ENCODE measurements at regions not wholly inside any gene's neighbourhood (a gene's known extent, or its start where the extent isn't known, plus 50 kb on each side); places are given as distances from the start of the nearest gene placed in this dataset.

DNA sequence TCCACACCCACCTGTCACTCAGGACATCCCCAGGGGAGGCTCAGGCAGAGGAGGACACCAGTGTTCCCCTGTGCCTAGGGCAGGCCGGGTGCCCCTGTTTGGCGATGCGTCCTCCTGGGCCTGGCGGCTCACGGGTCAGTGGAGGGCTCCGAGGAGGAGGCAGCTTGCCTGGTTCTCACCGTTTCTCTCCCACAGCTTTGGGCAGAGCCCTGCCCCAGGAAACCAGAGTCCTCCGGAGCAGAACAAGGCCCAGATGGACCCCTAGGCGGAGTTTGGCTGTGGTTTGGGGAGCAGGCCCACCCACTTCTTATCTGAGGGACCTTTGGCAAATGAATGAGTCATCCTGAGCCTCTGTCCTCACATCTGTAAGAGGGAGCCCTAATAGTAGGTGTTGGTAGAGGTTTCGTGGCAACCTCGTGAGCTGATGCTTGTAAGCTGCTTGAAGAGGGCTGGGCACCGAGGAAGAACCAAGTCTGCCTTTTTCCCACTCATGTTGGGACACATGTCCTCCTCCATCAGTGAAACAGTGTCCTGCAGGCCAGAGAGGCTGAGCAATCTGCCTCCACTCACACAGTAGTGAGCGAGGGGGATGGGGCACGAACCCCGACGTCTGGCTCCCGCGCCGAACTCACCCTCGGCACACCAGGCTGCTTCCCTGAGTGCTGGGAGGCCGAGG lies 247.0 kb upstream of the CIBAR2 start:
- no peak for DNase-seq (ENCODE audit: low read depth)
- no peak overlapping the region for H3K4me3 ChIP-seq (ENCODE audit: low read depth, low read length)

DNA sequence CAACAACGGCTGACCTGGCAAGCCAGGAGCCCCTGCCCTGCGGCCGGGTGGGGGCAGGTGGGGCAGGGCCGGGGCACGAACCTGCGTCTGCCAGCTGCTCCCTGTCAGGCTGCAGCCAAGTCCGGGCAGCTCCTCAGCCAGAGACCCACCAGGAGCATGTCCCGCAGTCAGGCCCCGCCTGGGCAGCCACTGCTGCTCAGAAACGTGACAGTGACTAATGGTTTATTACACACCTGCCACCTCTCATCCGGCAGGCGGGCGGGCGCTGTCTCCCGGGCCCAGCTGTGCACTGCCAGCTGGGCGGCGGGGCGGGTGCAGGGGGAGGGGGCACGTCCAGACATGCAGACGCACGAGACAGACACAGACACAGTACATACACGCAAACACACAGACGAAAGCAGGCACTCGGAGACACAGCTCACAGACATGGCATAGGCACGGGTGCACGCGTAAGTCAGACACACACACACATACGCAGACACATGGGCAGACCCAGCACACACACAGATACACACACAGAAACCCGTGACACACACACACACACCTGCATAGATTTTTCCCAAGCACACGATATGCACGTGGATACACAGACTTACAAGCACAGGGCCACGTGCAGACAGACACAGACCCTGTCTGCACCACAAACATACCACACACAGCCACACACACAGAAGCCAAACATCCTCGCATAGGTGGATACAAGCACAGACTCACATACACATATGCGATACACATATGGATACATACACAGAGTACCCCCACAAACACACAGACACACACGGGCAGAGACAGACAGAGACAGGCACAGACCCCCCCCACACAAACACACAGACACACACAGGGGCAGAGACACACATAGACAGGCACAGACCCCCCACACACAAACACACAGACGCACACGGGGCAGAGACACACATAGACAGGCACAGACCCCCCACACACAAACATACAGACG lies 248.3 kb upstream of the CIBAR2 start:
- no peak for DNase-seq (ENCODE audit: low read depth)
- H3K4me3 ChIP-seq (ENCODE audit: low read depth, low read length), result no peak overlapping the region

DNA sequence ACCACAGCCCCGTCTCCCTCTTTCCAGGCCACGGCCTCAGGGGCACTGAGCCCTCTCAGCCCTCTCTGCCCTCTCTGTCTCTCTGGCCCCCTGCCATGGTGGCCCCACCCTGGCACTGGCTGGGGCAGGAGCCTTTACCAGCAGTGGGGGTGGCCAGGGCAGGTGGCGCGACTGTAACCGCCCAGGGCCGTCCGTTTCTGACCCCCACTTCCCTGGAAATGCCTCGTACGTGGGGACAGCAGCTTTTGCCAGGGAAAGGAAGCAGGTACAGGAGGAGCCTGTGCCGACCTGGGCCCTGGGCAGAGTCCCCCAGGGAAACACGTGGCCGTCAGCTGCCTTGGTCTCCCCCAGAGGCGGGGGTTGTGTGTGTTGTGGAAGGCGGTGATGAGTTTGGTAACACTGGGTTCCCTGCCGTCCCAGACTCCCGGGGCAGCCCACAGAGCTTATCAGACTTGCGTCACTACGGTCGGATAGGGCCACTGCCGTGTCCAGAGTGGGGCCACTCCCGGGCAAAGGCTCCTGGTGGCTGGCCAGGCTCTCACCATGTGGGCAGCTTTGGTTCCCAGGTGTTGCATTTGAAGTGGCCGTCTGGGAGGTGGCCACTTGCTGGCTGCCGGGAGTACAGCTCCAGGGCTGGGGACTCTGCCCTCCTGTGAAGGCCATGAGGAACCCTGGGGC lies 249.3 kb upstream of the CIBAR2 start:
- no peak for DNase-seq (ENCODE audit: low read depth)
- no peak overlapping the region for H3K4me3 ChIP-seq (ENCODE audit: low read depth, low read length)

DNA sequence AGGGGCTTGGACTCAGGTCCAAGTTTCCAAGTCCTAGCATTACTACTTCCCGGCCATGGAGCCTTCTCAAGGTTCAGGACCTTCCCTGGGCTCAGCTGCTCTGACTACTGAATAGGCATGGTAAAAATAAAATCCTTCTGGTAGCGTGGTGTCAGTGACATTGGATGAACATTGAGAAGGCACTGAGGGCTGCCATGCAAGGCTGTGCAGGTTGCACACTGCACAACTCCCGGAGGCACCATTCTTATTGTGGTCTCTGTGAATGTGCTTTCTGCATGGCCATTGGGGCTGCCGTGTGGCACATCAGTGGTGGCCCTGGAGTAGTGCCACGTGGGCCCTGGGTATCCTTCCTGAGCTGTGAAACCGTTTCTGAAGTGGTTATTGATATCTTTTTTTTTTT lies 250.2 kb upstream of the CIBAR2 start:
- DNase-seq (ENCODE audit: low read depth), result no peak
- H3K4me3 ChIP-seq (ENCODE audit: low read depth, low read length), result no peak overlapping the region

DNA sequence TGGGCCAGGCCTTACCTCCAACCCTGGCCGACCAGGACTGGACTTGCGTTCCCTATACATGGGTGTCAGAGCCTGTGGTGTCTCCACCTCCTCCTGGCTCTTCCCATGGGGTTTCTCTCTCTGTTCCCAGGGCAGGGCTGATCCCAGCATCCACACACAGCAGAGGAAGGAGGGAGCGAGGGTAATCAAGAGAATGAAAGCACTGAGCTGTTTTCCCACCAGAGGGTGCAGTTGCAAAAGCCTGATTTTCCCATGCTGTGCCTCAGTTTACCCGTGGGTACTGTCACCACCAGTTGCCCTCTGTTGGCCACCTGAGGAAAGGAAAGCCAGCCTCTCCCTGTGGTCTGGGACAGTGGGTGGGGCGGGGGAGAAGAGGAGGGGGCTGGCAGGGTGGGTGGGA lies 249.7 kb upstream of the GSE1 start:
- DNase-seq (ENCODE audit: low read depth), result no peak
- no peak overlapping the region for H3K4me3 ChIP-seq (ENCODE audit: low read depth, low read length)

DNA sequence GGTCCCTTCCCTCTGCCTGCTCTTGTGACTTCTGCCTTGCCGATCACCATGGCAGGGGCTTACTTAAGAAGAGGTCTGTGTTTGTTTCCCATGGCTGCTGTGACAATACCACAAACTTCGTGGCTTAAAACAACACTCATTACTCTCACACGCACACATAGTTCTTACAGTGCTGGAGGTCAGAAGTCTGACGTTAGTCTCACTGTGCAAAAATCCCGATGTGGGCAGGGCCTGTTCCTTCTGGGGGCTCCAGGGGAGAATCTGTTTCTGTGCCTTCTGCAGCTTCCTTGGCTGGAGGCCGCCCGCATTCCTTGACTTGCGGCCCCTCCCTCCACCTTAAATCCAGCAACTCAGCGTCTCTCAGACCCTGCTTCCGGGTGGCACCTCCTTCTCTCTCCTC lies 249.2 kb upstream of the GSE1 start:
- H3K4me3 ChIP-seq (ENCODE audit: low read depth, low read length), result no peak overlapping the region
- peak; percentile 95 for DNase-seq (ENCODE audit: low read depth)

DNA sequence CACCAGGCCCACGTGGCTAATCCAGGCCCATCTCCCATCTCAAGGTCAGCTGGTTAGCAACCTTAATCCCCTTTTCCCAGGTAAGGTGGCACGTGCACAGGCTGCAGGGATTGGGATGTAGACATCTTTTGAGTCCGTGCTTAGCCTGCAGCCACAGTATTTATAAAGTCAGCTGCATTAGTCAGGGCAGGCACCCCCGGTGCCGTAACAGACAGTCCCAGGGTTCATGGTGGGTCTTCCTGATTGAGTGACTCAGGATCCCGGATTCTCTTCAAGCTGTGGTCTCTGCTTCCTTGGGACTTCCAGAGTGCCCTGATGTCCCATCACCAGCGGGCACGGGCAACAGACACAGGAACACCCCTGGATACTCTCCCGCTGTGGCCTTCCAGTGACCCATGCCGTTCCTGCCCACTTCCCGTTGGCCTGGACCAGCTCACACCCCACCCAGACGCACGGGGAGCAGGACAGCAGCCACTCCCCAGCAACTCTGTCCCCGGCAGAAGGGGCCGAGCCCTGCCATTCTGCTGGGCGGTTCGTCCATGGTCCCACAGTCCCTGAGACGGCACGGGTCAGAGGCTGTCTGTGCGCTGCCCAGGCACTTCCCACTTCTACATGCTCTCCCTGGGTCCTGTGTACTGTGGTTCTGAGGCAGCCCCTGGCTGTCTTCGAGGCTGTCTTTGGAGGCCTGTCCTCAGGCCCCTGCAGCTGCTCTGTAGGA lies 248.6 kb upstream of the GSE1 start:
- no peak overlapping the region for H3K4me3 ChIP-seq (ENCODE audit: low read depth, low read length)
- no peak for DNase-seq (ENCODE audit: low read depth)

DNA sequence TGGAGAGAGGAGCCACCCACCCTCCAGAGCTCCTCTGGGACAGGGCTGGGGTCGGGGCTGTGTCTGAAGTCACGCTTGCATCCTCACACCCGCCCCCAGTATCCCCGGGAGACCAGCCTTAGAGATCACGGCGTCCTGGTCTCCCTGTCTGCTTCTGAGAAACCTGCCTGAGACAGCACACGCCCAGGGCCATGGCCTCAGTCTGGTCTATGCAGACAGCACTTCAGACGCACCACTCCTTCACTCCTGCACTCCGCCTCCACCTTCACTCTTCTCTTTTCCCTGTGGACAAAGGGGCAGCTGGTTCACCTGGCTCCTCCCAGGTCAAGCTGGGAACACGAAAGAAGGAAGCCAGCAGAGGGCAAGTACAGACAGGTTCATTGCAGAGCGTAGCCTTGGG lies 248.0 kb upstream of the GSE1 start:
- no peak for DNase-seq (ENCODE audit: low read depth)
- H3K4me3 ChIP-seq (ENCODE audit: low read depth, low read length), result no peak overlapping the region

DNA sequence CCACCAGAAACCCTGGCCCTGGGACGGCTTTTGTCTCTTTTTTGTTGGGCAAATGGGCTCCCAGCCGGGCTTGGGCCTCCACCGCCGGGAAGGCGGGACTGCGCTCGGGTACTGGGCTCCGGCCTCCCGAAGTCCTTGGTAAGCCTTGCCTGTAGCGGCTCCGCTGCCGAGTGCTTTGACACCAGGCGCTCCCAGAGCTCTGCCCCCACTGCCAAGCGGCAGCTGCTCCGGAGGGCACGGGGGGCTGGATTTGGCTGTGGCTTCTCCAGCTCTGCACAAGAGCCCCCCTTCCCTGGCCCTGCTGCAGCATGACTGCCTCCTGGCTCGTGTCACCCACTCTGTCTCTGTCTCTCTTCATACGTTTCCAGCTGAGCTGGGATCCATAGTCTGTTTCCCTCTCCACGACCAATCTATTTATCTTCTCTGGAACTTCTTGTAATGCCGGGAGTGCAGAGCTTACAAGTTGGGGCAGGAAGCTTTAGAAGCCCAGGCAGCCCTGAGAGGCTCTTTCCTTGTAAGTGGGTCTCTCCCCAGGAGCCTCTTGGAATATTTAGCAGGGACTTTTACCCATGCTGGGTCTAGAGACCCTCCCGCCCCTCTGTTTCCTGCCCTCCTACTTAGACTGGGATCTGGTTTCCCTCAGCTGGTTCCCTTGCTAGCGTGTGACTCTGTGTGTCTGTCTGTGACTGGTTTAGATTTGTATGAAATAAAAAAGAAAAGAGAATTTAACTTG lies 246.9 kb upstream of the GSE1 start:
- H3K4me3 ChIP-seq (ENCODE audit: low read depth, low read length), result no peak overlapping the region
- DNase-seq (ENCODE audit: low read depth), result no peak

DNA sequence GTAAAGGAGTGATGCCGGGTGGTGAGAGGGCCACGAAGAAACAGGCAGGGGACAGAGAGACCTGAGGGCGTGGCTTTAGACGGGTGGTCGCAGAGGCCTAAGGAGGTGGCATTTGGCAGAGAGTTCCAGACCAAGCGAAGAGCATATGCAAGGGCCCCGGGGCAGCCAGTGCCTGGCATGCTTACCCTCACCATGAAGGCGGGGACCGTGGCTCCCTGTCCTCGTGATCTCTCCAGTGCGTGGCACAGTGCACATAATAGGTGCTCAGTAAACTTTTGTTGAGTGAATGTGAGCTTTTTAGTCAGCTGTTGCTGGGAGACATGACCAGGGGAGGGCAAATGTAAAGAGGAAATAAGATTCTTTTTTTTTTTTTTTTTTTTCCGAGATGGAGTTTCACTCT lies 245.6 kb upstream of the GSE1 start:
- H3K4me3 ChIP-seq (ENCODE audit: low read depth, low read length), result no peak overlapping the region
- no peak for DNase-seq (ENCODE audit: low read depth)

DNA sequence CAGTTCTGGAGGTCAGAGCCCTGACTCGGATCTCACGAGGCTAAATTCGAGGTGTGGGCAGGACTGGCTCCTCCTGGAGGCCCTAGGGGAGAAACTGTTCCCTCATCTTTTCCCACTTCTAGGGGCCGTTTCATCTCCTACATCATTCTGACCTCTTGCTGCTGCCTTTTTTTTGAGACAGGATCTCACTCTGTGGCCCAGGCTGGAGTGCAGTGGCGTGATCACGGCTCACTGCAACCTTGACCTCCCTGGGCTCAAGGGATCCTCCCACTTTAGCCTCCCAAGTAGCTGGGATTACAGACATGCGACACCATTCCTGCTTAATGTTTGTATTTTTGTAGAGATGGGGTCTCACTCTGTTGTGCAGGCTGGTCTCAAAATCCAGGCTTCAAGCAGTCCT lies 244.1 kb upstream of the GSE1 start:
- no peak for DNase-seq (ENCODE audit: low read depth)
- H3K4me3 ChIP-seq (ENCODE audit: low read depth, low read length), result no peak overlapping the region

DNA sequence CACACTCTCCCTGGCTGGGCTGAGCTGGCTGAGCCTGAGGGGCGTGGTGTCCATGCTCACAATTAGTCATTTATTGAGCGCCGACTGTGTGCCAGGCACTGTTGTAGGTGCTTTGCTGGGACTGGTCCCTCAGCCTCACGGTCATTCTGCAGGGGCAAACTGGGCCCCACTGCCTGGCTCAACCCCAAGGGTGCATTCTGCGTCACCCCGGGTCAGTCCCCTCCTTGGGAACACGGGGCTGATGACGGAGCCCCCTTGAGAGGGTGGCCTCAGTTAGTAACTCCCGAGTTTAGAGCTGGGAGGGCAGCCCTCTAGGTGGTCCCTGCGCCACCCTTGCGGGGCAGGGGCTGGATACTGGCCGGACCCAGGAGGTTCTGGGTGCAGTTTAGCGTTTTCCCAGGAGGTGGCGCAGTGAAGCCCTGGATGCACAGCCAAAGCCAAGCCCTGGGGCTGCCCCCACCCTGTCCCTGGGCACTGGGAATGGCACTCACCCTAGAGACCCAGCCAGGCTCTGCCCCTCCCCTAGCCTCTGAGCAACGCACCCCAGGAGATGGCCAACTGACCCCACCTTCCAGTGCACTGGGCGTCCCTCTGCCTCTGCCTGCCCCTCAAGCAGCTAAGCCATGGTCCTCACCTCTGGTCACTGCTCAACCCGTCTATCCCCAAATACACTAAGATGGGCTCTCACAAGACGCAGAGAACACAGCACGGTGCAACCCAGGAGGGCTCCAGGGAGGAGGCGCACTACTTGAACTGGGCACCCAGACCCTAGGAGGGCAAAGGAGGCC lies 243.2 kb upstream of the GSE1 start:
- no peak for DNase-seq (ENCODE audit: low read depth)
- H3K4me3 ChIP-seq (ENCODE audit: low read depth, low read length), result no peak overlapping the region

DNA sequence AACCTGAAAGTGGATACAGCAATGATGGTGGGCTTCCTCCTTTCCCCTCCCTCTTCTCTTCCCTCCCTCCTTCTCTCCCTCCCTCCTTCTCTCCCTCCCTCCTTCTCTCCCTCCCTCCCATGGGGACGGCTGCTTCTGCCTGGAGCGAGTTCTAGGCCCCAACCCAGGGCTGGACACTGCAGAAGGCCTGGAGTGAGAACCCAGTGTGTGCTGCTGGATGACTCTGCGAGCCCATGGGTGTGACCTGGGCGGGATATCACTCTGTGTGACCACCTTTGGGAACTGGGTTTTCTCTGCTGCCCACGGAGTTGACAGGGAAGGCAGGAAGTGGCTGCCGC lies 242.6 kb upstream of the GSE1 start:
- DNase-seq (ENCODE audit: low read depth), result no peak
- H3K4me3 ChIP-seq (ENCODE audit: low read depth, low read length), result no peak overlapping the region

DNA sequence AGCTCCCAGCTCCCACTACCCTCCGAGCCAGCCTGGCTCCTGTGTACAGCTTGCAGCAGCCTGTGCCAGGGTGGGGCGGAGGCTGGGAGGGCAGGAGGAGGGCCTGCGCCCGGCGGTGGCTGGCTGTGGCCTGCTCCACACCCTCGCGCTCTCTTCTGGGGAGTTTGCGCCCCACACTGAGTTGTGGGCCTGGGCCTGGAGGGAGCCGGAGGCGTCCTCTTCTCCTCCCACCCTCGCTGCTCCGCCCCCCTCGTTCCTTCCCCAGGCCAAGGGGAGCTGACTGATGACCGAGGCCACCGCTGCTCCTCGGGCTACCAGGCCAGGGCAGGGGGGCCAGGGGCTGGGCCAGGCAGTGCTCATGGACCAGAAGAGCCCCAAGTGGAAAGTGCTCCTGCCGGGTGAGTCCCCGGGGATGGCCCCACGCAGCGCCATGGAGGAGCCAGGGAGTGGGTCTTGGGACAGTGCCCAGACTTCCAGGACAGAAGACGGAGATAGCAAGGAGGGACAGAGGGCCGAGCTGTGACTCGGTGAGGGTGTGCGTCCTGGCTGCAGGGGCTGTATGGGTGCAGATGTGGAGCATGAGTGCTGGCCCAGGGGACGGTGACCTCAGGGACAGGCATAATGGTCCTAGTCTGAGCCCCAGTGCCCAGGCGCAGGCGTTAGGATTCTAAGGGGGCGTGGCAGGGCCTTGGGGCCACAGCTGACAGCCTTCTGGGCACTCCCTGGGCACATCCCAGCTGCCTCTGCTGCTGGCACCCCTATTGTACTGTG lies 242.1 kb upstream of the GSE1 start:
- H3K4me3 ChIP-seq (ENCODE audit: low read depth, low read length), result no peak overlapping the region
- no peak for DNase-seq (ENCODE audit: low read depth)

DNA sequence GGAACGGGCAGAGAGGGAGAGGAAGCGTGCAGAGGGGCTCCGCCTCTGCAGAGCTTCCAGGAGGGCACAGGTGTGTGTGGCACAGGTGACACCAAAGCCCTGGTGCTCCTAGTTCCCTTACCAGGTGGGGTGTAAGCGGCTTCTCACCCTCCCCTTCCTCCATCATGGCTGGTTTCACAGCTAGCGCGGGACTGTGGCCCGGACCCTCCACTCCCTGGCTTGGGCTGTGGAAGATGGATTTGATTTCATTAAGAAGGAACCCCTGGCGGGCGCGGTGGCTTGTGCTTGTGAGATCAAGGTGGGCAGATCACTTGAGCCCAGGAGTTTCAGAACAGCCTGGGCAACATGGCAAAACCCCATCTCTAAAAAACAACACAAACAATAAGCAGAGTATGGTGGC lies 241.2 kb upstream of the GSE1 start:
- H3K4me3 ChIP-seq (ENCODE audit: low read depth, low read length), result no peak overlapping the region
- no peak for DNase-seq (ENCODE audit: low read depth)

DNA sequence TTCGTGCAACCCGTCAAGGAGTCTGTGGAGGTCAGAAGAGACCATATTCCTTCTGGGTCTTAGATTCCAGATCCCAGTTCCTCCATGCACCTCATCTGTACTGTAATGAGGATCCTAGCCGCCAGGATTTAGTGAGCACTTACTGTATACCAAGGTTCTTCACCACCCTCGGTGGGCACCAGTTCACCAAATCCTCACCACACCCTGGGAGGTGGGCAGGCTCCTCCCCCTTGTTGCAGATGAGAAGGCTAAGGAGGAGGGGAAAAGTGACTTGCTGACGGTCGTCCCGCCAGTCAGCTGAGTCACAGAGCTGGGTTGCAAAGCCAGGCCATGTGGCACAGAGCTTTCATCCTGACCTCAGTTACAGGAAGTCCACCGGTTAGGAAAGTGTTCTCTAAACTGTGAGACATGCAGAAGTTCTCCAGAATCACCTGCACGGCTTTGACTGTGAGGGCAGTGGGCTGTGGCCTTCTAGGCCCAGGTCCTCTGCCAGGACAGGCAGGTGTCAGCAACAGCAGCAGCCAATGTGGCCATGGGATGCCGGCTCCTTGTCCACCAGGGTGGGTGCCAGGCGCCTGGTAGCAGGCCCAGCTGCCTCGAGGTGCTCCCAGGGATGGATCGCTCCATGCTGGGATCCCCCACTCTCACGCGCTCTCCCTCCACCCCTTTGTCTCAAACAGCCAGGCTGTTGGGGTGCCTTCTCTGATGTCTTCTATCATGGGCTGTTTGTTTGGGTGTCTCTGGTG lies 240.3 kb upstream of the GSE1 start:
- DNase-seq (ENCODE audit: low read depth), result no peak

More for the DNA sequence above, 240.3 kb upstream of the GSE1 start:
- no peak overlapping the region for H3K4me3 ChIP-seq (ENCODE audit: low read depth, low read length)

Data from skeletal muscle cell (primary cell).